ENCODE measurements at regions not wholly inside any gene's neighbourhood (a gene's known extent, or its start where the extent isn't known, plus 50 kb on each side); places are given as distances from the start of the nearest gene placed in this dataset.

- TF ChIP-seq, protein P1, sequence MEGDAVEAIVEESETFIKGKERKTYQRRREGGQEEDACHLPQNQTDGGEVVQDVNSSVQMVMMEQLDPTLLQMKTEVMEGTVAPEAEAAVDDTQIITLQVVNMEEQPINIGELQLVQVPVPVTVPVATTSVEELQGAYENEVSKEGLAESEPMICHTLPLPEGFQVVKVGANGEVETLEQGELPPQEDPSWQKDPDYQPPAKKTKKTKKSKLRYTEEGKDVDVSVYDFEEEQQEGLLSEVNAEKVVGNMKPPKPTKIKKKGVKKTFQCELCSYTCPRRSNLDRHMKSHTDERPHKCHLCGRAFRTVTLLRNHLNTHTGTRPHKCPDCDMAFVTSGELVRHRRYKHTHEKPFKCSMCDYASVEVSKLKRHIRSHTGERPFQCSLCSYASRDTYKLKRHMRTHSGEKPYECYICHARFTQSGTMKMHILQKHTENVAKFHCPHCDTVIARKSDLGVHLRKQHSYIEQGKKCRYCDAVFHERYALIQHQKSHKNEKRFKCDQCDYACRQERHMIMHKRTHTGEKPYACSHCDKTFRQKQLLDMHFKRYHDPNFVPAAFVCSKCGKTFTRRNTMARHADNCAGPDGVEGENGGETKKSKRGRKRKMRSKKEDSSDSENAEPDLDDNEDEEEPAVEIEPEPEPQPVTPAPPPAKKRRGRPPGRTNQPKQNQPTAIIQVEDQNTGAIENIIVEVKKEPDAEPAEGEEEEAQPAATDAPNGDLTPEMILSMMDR (optimal IDR thresholded peaks at IDR 0.05 in 1 of 3, IDR thresholded peaks at IDR 0.05 in 1 of 3, conservative IDR thresholded peaks at IDR 0.05 in 1 of 3; ENCODE audit: extremely low read depth in 1 of 3, insufficient read depth in 2 of 3, low read length in 3 of 3): no peak
- no peak for TF ChIP-seq EZH2 (IDR thresholded peaks at IDR 0.05; ENCODE audit: low read length)
These were observed 191.1 kb downstream of the IL20RB start for GRCh38 chr3:137148917-137149316.
